ENCODE measurements at regions not wholly inside any gene's neighbourhood (a gene's known extent, or its start where the extent isn't known, plus 50 kb on each side); places are given as distances from the start of the nearest gene placed in this dataset.

- no peak for TF ChIP-seq POLR2A (IDR thresholded peaks at IDR 0.05)
- TF ChIP-seq, protein P1, sequence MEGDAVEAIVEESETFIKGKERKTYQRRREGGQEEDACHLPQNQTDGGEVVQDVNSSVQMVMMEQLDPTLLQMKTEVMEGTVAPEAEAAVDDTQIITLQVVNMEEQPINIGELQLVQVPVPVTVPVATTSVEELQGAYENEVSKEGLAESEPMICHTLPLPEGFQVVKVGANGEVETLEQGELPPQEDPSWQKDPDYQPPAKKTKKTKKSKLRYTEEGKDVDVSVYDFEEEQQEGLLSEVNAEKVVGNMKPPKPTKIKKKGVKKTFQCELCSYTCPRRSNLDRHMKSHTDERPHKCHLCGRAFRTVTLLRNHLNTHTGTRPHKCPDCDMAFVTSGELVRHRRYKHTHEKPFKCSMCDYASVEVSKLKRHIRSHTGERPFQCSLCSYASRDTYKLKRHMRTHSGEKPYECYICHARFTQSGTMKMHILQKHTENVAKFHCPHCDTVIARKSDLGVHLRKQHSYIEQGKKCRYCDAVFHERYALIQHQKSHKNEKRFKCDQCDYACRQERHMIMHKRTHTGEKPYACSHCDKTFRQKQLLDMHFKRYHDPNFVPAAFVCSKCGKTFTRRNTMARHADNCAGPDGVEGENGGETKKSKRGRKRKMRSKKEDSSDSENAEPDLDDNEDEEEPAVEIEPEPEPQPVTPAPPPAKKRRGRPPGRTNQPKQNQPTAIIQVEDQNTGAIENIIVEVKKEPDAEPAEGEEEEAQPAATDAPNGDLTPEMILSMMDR (IDR thresholded peaks at IDR 0.05) = no peak
Observed at GRCh38 chr6:139760128-139760527, 385.7 kb upstream of the CITED2 start.
